NB4 (cell line): ENCODE measurements at regions not wholly inside any gene's neighbourhood (a gene's known extent, or its start where the extent isn't known, plus 50 kb on each side); places are given as distances from the start of the nearest gene placed in this dataset.

Source experiments
- DNase-seq: peaks from one replicate; pipeline ENCODE4 v3.0.0; 2010; ENCODE audit warnings: low read depth
- H3K4me3 ChIP-seq: one replicate; pipeline ENCODE4 v1.5.1; 2011; ENCODE audit warnings: mild to moderate bottlenecking, low read depth, low read length, moderate library complexity
- MYC ChIP-seq: IDR thresholded peaks from 2 replicates; pipeline ENCODE4 v1.6.1; 2011; ENCODE audit warnings: low read depth, low read length
- POLR2A ChIP-seq: IDR thresholded peaks from 2 replicates; pipeline ENCODE4 v1.6.1; 2011; ENCODE audit warnings: mild to moderate bottlenecking; ENCODE audit not compliant: insufficient read length; ENCODE audit errors: extremely low read depth
- TF ChIP-seq, protein P1 (sequence below): IDR thresholded peaks from one replicate; pipeline ENCODE4 v1.5.1; 2012; ENCODE audit warnings: low read depth, low read length
- TF ChIP-seq, protein P2 (sequence below): IDR thresholded peaks from 2 replicates; pipeline ENCODE4 v1.6.1; 2011; ENCODE audit warnings: low read depth, low read length

DNA sequence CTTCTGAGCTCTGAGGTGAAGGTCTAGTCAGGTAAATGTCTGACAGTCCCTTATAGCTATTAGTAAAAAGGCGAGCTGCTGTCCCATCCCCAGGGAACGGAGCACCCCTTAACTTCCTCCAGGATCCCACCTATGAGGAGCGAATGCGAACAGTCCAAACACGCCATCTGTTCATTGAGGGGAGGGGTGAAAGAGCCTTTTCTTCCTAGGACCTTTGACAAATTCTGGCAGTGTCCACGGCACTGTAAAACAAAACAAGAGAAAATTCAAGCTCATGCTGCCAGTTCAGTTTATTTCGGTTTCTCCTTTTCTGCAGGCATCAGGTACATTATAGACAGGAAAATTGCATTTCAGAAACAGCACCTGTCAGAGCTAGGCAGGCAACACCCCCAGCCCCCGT is 253.8 kb upstream of the CADM1 start:
- TF ChIP-seq, protein P1, sequence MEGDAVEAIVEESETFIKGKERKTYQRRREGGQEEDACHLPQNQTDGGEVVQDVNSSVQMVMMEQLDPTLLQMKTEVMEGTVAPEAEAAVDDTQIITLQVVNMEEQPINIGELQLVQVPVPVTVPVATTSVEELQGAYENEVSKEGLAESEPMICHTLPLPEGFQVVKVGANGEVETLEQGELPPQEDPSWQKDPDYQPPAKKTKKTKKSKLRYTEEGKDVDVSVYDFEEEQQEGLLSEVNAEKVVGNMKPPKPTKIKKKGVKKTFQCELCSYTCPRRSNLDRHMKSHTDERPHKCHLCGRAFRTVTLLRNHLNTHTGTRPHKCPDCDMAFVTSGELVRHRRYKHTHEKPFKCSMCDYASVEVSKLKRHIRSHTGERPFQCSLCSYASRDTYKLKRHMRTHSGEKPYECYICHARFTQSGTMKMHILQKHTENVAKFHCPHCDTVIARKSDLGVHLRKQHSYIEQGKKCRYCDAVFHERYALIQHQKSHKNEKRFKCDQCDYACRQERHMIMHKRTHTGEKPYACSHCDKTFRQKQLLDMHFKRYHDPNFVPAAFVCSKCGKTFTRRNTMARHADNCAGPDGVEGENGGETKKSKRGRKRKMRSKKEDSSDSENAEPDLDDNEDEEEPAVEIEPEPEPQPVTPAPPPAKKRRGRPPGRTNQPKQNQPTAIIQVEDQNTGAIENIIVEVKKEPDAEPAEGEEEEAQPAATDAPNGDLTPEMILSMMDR = no peak
- TF ChIP-seq MYC (no peak), POLR2A (no peak)
- TF ChIP-seq, protein P2, sequence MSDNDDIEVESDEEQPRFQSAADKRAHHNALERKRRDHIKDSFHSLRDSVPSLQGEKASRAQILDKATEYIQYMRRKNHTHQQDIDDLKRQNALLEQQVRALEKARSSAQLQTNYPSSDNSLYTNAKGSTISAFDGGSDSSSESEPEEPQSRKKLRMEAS = no peak
- no peak overlapping the region for H3K4me3 ChIP-seq
- no peak for DNase-seq

DNA sequence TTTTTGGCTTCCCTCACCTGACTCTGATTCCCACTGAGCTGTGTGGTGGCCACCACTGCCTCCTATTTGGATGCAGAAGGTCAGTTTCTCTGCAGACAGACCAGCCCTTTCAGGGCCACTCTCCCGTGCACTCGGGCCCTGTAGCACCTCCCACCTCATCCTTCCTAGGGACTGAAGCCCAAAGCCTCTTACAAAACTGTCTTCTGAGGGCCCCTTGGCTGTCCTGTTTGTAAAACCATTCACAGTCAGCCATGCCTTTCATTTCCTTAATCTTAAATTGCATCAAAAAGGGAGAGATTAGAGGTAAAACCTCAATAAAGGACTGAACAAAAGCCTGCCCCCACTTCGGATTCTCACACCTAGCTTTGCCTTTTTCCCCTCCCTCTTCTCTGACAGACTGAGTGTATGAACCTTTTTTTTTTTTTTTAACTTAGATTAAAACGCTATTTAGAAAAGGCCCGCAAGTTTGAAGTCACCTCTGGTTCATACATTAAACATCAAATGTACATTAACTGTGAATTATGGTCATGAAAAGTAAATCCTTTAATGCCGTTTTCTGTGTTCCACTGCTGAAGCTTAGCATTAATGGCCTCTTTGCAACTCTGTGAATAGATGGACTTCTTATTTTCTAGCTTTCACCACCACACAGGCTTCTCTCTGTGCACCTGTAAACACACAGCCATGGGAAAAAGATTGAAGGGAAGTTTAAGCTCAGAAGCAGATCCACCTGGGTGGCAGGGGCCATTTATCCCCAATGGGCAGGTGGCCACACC is 247.2 kb upstream of the CADM1 start:
- TF ChIP-seq, protein P1 = no peak
- TF ChIP-seq POLR2A (no peak), MYC (no peak)
- TF ChIP-seq, protein P2 = no peak
- H3K4me3 ChIP-seq = no peak overlapping the region
- DNase-seq = no peak

DNA sequence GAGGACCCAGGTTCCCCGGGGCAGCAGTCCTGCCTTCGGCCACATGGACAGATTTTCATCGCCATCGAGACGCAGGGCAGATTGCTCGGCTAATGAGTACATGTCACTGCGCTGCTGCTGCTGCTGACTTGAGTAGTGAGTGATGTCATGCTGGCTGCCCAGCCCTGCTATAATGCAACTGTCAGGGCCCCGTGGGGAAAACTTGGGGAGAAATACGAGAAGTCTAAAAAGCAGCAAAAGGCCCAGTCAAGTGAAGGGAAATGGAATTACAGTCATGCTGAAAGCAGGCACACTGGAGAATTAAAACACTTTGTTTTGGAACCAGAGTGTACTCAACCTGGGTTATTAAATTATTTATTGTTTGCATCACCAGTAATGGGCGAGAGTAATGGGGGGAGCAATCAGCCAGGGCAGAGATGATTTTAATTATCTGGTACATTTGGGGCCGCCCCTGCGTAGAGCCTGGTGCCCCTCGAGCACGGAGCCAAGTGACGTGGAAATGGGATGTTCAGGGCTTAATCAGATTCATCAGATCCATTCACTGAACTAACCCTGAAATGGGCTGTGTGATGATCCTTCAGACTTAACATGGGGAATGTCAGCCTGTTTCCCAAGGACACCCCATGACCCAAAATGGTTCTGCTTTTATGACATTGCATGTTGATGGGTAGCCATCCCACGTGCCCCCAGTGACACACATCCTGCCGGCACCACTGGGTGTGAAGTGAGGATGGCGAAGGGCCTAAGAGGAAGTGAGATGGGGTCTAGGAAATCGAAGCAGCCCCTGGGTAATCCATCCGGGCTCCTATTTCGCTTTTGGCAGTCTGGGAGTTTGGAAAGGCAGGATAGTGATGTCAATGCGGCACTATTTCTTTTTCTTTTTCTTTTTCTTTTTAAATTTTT is 241.6 kb upstream of the CADM1 start:
- TF ChIP-seq POLR2A = no peak
- TF ChIP-seq, protein P2 = no peak
- TF ChIP-seq, protein P1 = no peak
- H3K4me3 ChIP-seq = no peak overlapping the region
- DNase-seq = no peak

DNA sequence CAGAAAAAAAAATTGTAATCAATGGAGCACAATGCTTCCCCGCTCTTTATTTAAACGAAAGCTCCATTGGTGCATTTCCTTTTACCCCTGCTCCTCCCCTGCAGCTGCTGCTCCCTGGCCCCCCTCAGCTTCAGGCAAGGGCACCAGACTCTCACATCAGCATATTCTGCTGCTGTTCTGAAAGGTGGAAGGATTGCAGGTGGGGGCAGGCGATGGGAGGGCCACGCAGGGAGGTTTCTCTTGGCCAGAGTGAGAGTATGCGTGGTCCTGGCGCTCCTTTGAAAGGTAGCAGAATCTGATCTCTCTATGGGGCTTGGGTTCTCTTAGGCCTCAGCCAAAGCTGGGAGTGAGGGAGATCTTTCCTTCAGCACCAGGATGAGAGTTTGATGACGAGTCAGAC is 240.9 kb upstream of the CADM1 start:
- no peak overlapping the region for H3K4me3 ChIP-seq
- TF ChIP-seq, protein P2 = no peak
- TF ChIP-seq POLR2A (no peak), MYC (no peak)
- TF ChIP-seq, protein P1 = no peak
- DNase-seq = no peak

DNA sequence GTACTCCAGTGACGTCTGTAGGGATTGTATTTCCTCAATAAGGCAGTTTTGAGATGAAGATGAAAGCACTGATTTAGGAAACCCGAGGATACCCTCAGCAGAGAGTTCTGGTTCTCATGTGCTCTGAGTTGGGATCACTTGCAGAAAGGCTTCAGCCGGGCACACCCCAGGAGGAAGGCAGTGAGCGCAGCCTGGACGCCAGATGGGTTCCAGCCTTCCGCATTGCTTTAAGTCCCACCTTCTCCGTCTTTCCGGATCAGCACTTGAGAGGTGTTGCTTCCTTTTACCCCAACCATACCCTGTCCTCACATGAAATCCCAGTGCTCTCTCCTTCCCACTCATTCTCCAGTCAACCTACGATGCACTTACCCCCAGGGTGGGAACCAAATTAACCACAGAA is 239.5 kb upstream of the CADM1 start:
- no peak overlapping the region for H3K4me3 ChIP-seq
- TF ChIP-seq POLR2A (no peak), MYC (no peak)
- TF ChIP-seq, protein P2 = no peak
- TF ChIP-seq, protein P1 = no peak
- no peak for DNase-seq
